Ascending aorta (tissue), 2 donors: ENCODE measurements at regions not wholly inside any gene's neighbourhood (a gene's known extent, or its start where the extent isn't known, plus 50 kb on each side); places are given as distances from the start of the nearest gene placed in this dataset.

Source experiments
- DNase-seq, 2 donors: peaks; one replicate each; pipeline ENCODE4 v3.0.0-alpha.2; 2019; ENCODE audit warnings: low spot score in 2 of 2
- H3K27ac ChIP-seq, 2 donors: fragments of 200-600 bp; sonication (generic); one replicate each; pipeline ENCODE4 v1.5.1; 2016 to 2017; ENCODE audit warnings: mild to moderate bottlenecking in 1 of 2
- H3K27me3 ChIP-seq: fragments of 200-600 bp; sonication (generic); one replicate; pipeline ENCODE4 v1.5.1; 2017
- H3K36me3 ChIP-seq, 2 donors: fragments of 200-600 bp; sonication (generic); one replicate each; pipeline ENCODE4 v1.5.1; 2016
- H3K4me1 ChIP-seq, 2 donors: fragments of 200-600 bp; sonication (generic); one replicate each; pipeline ENCODE4 v1.5.1; 2016 to 2017; ENCODE audit warnings: mild to moderate bottlenecking in 1 of 2
- H3K4me3 ChIP-seq, 2 donors: fragments of 200-600 bp; sonication (generic); one replicate each; pipeline ENCODE4 v1.5.1; 2016 to 2017; ENCODE audit warnings: mild to moderate bottlenecking in 1 of 2
- H3K9me3 ChIP-seq, 2 donors: fragments of 200-600 bp; sonication (generic); one replicate each; pipeline ENCODE4 v1.5.1; 2016
- CTCF ChIP-seq, 3 experiments: fragments of 200-600 bp in 2 of 3; fragments of 450-650 bp in 1 of 3; sonication (generic) in 2 of 3; IDR thresholded peaks; one replicate each; pipeline ENCODE4 v1.5.1; 2016 to 2019; ENCODE audit warnings: antibody characterized with exemption in 3 of 3, mild to moderate bottlenecking in 1 of 3, moderate library complexity in 1 of 3
- intact Hi-C: fragments of 100-400 bp; cut with DNase I; formaldehyde crosslinking; loops from one replicate; pipeline ENCODE4 v1.15.1; 2023

- TF ChIP-seq CTCF (IDR thresholded peaks at IDR 0.05): no peak
- no peaks in the 10 kb centered on the region for H3K36me3 ChIP-seq
- no peak overlapping the region for H3K27ac ChIP-seq
- H3K4me3 ChIP-seq: no peak overlapping the region
- DNase-seq: no peak
- H3K27me3 ChIP-seq: no peaks in the 10 kb centered on the region
- H3K9me3 ChIP-seq: no peaks in the 10 kb centered on the region
- intact Hi-C loops: no loop called here
- H3K4me1 ChIP-seq: no peaks in the 10 kb centered on the region
Measured at GRCh38 chr18:29811519-29811918, 1231.0 kb downstream of the DSC3 start.

GRCh38 chr18:29780816-29781215, 1261.7 kb downstream of the DSC3 start:
- no peaks in the 10 kb centered on the region for H3K27me3 ChIP-seq
- H3K36me3 ChIP-seq: no peaks in the 10 kb centered on the region
- DNase-seq: no peak
- intact Hi-C loops: no loop called here
- H3K4me3 ChIP-seq: no peak overlapping the region
- no peaks in the 10 kb centered on the region for H3K9me3 ChIP-seq
- H3K4me1 ChIP-seq: no peaks in the 10 kb centered on the region
- no peak for TF ChIP-seq CTCF (IDR thresholded peaks at IDR 0.05)
- no peak overlapping the region for H3K27ac ChIP-seq

GRCh38 chr18:29779096-29779495, 1263.4 kb downstream of the DSC3 start:
- no peak overlapping the region for H3K4me3 ChIP-seq
- intact Hi-C loops: no loop called here
- no peaks in the 10 kb centered on the region for H3K36me3 ChIP-seq
- TF ChIP-seq CTCF (IDR thresholded peaks at IDR 0.05): no peak
- DNase-seq: no peak
- H3K9me3 ChIP-seq: no peaks in the 10 kb centered on the region
- no peak overlapping the region for H3K27ac ChIP-seq
- no peaks in the 10 kb centered on the region for H3K4me1 ChIP-seq
- H3K27me3 ChIP-seq: no peaks in the 10 kb centered on the region

GRCh38 chr18:29753379-29753778, 1289.2 kb downstream of the DSC3 start:
- intact Hi-C loops: no loop called here
- Histone ChIP-seq H3K36me3 (no peaks in the 10 kb centered on the region), H3K9me3 (no peaks in the 10 kb centered on the region), H3K4me3 (no peak overlapping the region), H3K27ac (no peak overlapping the region), H3K4me1 (no peaks in the 10 kb centered on the region), H3K27me3 (no peaks in the 10 kb centered on the region)
- TF ChIP-seq CTCF (IDR thresholded peaks at IDR 0.05): no peak
- no peak for DNase-seq

- H3K27ac ChIP-seq: no peak overlapping the region
- intact Hi-C loops: no loop called here
- TF ChIP-seq CTCF (IDR thresholded peaks at IDR 0.05): no peak
Measured at GRCh38 chr18:29749704-29750103, 1292.8 kb downstream of the DSC3 start.

GRCh38 chr18:29741461-29741860, 1301.1 kb downstream of the DSC3 start:
- no peak for DNase-seq
- H3K27me3 ChIP-seq: no peaks in the 10 kb centered on the region
- no peaks in the 10 kb centered on the region for H3K9me3 ChIP-seq
- no peaks in the 10 kb centered on the region for H3K36me3 ChIP-seq
- no peak overlapping the region for H3K27ac ChIP-seq
- no peak for TF ChIP-seq CTCF (IDR thresholded peaks at IDR 0.05)
- H3K4me1 ChIP-seq: no peaks in the 10 kb centered on the region
- intact Hi-C loops: no loop called here
- H3K4me3 ChIP-seq: no peak overlapping the region

More at GRCh38 chr18:29749704-29750103, 1292.8 kb downstream of the DSC3 start:
- DNase-seq: no peak
- Histone ChIP-seq H3K4me1 (no peaks in the 10 kb centered on the region), H3K36me3 (no peaks in the 10 kb centered on the region), H3K4me3 (no peak overlapping the region), H3K27me3 (no peaks in the 10 kb centered on the region), H3K9me3 (no peaks in the 10 kb centered on the region)
